KBM-7 (cell line): ENCODE measurements at regions not wholly inside any gene's neighbourhood (a gene's known extent, or its start where the extent isn't known, plus 50 kb on each side); places are given as distances from the start of the nearest gene placed in this dataset.

Source experiments
- DNase-seq: peaks from one replicate; pipeline ENCODE4 v3.0.0-alpha.2; 2015
- in situ Hi-C: fragments of 300-500 bp; cut with MboI; formaldehyde crosslinking; loops from 2 replicates; pipeline ENCODE4 v1.14.3; 2020; ENCODE audit warnings: low sequenced_read_pairs, low pct_unique_long_range_greater_than_20kb, mixed read lengths

- no peak for DNase-seq
- in situ Hi-C loops: no loop called here
These were observed 194.6 kb upstream of the RRP15 start for GRCh38 chr1:218090459-218090858.

GRCh38 chr1:218101409-218101808 is 183.7 kb upstream of the RRP15 start:
- no peak for DNase-seq
- in situ Hi-C loops: no loop called here

GRCh38 chr1:218108034-218108433 is 177.1 kb upstream of the RRP15 start:
- DNase-seq: no peak
- in situ Hi-C loops: no loop called here

- no peak for DNase-seq
- in situ Hi-C loops: no loop called here
These were observed 172.2 kb upstream of the RRP15 start for GRCh38 chr1:218112862-218113261.

- in situ Hi-C loops: no loop called here
- DNase-seq: no peak
These were observed 161.1 kb upstream of the RRP15 start for GRCh38 chr1:218123968-218124367.

- in situ Hi-C loops: no loop called here
- no peak for DNase-seq
These were observed 149.7 kb upstream of the RRP15 start for GRCh38 chr1:218135371-218135770.

GRCh38 chr1:218139761-218140160 is 145.3 kb upstream of the RRP15 start:
- in situ Hi-C loops: no loop called here
- DNase-seq: no peak

- DNase-seq: no peak
- in situ Hi-C loops: no loop called here
These were observed 128.5 kb upstream of the RRP15 start for GRCh38 chr1:218156595-218156994.

GRCh38 chr1:218163371-218163770 is 121.7 kb upstream of the RRP15 start:
- in situ Hi-C loops: no loop called here
- no peak for DNase-seq

- DNase-seq: peak; percentile 39
- in situ Hi-C loops: no loop called here
These were observed 120.8 kb upstream of the RRP15 start for GRCh38 chr1:218164111-218164929.

- no peak for DNase-seq
- in situ Hi-C loops: no loop called here
These were observed 120.0 kb upstream of the RRP15 start for GRCh38 chr1:218164930-218165700.

GRCh38 chr1:218165701-218166114 is 119.4 kb upstream of the RRP15 start:
- in situ Hi-C loops: no loop called here
- DNase-seq: no peak

- no peak for DNase-seq
- in situ Hi-C loops: no loop called here
These were observed 118.7 kb upstream of the RRP15 start for GRCh38 chr1:218166268-218166945.

GRCh38 chr1:218171302-218171893 is 113.7 kb upstream of the RRP15 start:
- in situ Hi-C loops: no loop called here
- peak; percentile 35 for DNase-seq

GRCh38 chr1:218182455-218182854 is 102.6 kb upstream of the RRP15 start:
- in situ Hi-C loops: no loop called here
- no peak for DNase-seq

- in situ Hi-C loops: no loop called here
These were observed 84.1 kb upstream of the RRP15 start for GRCh38 chr1:218200979-218201378.

GRCh38 chr1:218201601-218202000 is 83.5 kb upstream of the RRP15 start:
- in situ Hi-C loops: no loop called here
- DNase-seq: no peak

More at GRCh38 chr1:218200979-218201378, 84.1 kb upstream of the RRP15 start:
- DNase-seq: no peak

GRCh38 chr1:218205721-218206120 is 79.4 kb upstream of the RRP15 start:
- no peak for DNase-seq
- in situ Hi-C loops: no loop called here

GRCh38 chr1:218207194-218207593 is 77.9 kb upstream of the RRP15 start:
- in situ Hi-C loops: no loop called here
- DNase-seq: no peak
